ENCODE measurements at regions not wholly inside any gene's neighbourhood (a gene's known extent, or its start where the extent isn't known, plus 50 kb on each side); places are given as distances from the start of the nearest gene placed in this dataset.
A peak's percentile ranks its signal among the peaks of the same experiment; 100 is the strongest.

- Histone ChIP-seq H3K9me3 (ENCODE audit: low read length) (no peaks in the 10 kb centered on the region), H3K79me2 (ENCODE audit: insufficient read depth, low read length) (no peaks in the 10 kb centered on the region), H3K4me2 (ENCODE audit: low read depth, low read length) (no peak overlapping the region), H4K20me1 (ENCODE audit: insufficient read depth, low read length) (no peaks in the 10 kb centered on the region), H3K36me3 (replicated peaks in 1 of 2; ENCODE audit: control insufficient read depth in 1 of 2, insufficient read depth in 2 of 2, low read length in 2 of 2) (no peaks in the 10 kb centered on the region), H3K9ac (ENCODE audit: insufficient read depth, low read depth, low read length) (no peak overlapping the region), H3K4me1 (ENCODE audit: insufficient read depth, low read length) (no peaks in the 10 kb centered on the region), H3K4me3 (replicated peaks in 1 of 3; ENCODE audit: insufficient read depth in 1 of 3, low read depth in 2 of 3, low read length in 3 of 3) (no peak overlapping the region), H3K27ac (ENCODE audit: extremely low read length, insufficient read depth, low read length) (no peak overlapping the region), H3K27me3 (ENCODE audit: control insufficient read depth in 1 of 2, insufficient read depth in 2 of 2, low read length in 2 of 2) (no peaks in the 10 kb centered on the region), H2AFZ (ENCODE audit: low read length) (no peak overlapping the region)
- ChIA-PET CTCF (ENCODE audit: low intra/inter-chr PET ratio, low total read pairs) (no interaction called here), POLR2A (no interaction called here)
- ATAC-seq = no peak
- intact Hi-C loops (cut with micrococcal nuclease; ENCODE audit: unreplicated experiment) = no loop called here
- 8% methylated on average over 4 of the region's 4 CpGs for WGBS (ENCODE audit: low lambda C conversion rate)
- in situ Hi-C loops (cut with HindIII; ENCODE audit: extremely low pct_ligation_motif_present, low pct_unique_long_range_greater_than_20kb) = no loop called here
- no peak for FAIRE-seq
- no peak for DNase-seq (ENCODE audit: low spot score)
- TF ChIP-seq ZNF101 (CRISPR knock-in tag; IDR thresholded peaks at IDR 0.05; ENCODE audit: borderline replicate concordance, low read depth) (no peak), AHR (CRISPR knock-in tag; IDR thresholded peaks at IDR 0.05) (no peak), NPAS2 (CRISPR knock-in tag; IDR thresholded peaks at IDR 0.05; ENCODE audit: borderline replicate concordance) (no peak), ZNF569 (CRISPR knock-in tag; IDR thresholded peaks at IDR 0.05; ENCODE audit: borderline replicate concordance) (no peak)
- no TSS peak for BruUV-seq (replicated peaks)
These were observed 407.2 kb upstream of the CCL2 start for GRCh38 chr17:33847900-33848299.

- Histone ChIP-seq H3K9ac (ENCODE audit: insufficient read depth, low read depth, low read length) (no peak overlapping the region), H3K4me3 (replicated peaks in 1 of 3; ENCODE audit: insufficient read depth in 1 of 3, low read depth in 2 of 3, low read length in 3 of 3) (no peak overlapping the region), H3K9me3 (ENCODE audit: low read length) (no peaks in the 10 kb centered on the region), H2AFZ (ENCODE audit: low read length) (no peak overlapping the region), H3K4me1 (ENCODE audit: insufficient read depth, low read length) (no peaks in the 10 kb centered on the region), H3K4me2 (ENCODE audit: low read depth, low read length) (no peak overlapping the region), H3K27ac (ENCODE audit: extremely low read length, insufficient read depth, low read length) (no peak overlapping the region), H3K79me2 (ENCODE audit: insufficient read depth, low read length) (no peaks in the 10 kb centered on the region), H3K27me3 (ENCODE audit: control insufficient read depth in 1 of 2, insufficient read depth in 2 of 2, low read length in 2 of 2) (no peaks in the 10 kb centered on the region), H4K20me1 (ENCODE audit: insufficient read depth, low read length) (no peaks in the 10 kb centered on the region), H3K36me3 (replicated peaks in 1 of 2; ENCODE audit: control insufficient read depth in 1 of 2, insufficient read depth in 2 of 2, low read length in 2 of 2) (no peaks in the 10 kb centered on the region)
- no peak for ATAC-seq
- POLR2A ChIA-PET = no interaction called here
- BruUV-seq (replicated peaks) = no TSS peak
- FAIRE-seq = no peak
- DNase-seq (ENCODE audit: low spot score) = no peak
- 20% methylated on average over 3 of the region's 3 CpGs for WGBS (ENCODE audit: low lambda C conversion rate)
- in situ Hi-C loops (cut with HindIII; ENCODE audit: extremely low pct_ligation_motif_present, low pct_unique_long_range_greater_than_20kb) (no loop called here), intact Hi-C loops (cut with micrococcal nuclease; ENCODE audit: unreplicated experiment) (no loop called here)
- peak; percentile 75 to 89 for TF ChIP-seq MAFK (conservative IDR thresholded peaks at IDR 0.05 in 1 of 2, IDR thresholded peaks at IDR 0.05 in 1 of 2; ENCODE audit: low read length in 2 of 2)
- TF ChIP-seq CREB1 (IDR thresholded peaks at IDR 0.05) = no peak
- TF ChIP-seq CREB1 (CRISPR knock-in tag; IDR thresholded peaks at IDR 0.05) = no peak
- TF ChIP-seq MAFF (IDR thresholded peaks at IDR 0.05; ENCODE audit: low read depth, low read length) = peak; percentile 84
- CTCF ChIA-PET (ENCODE audit: low intra/inter-chr PET ratio, low total read pairs) = no interaction called here
These were observed 406.7 kb upstream of the CCL2 start for GRCh38 chr17:33848433-33848832.

Data from HepG2 (cell line).